HG02763 (cell line): ENCODE measurements at regions not wholly inside any gene's neighbourhood (a gene's known extent, or its start where the extent isn't known, plus 50 kb on each side); places are given as distances from the start of the nearest gene placed in this dataset.
A peak's percentile ranks its signal among the peaks of the same experiment; 100 is the strongest.

Experiments
- ATAC-seq: cut with Tn5 transposase; IDR thresholded peaks from one replicate; pipeline ENCODE4 v1.9.1; 2021; ENCODE audit warnings: mild to moderate bottlenecking, moderate library complexity; ENCODE audit not compliant: unreplicated experiment

DNA sequence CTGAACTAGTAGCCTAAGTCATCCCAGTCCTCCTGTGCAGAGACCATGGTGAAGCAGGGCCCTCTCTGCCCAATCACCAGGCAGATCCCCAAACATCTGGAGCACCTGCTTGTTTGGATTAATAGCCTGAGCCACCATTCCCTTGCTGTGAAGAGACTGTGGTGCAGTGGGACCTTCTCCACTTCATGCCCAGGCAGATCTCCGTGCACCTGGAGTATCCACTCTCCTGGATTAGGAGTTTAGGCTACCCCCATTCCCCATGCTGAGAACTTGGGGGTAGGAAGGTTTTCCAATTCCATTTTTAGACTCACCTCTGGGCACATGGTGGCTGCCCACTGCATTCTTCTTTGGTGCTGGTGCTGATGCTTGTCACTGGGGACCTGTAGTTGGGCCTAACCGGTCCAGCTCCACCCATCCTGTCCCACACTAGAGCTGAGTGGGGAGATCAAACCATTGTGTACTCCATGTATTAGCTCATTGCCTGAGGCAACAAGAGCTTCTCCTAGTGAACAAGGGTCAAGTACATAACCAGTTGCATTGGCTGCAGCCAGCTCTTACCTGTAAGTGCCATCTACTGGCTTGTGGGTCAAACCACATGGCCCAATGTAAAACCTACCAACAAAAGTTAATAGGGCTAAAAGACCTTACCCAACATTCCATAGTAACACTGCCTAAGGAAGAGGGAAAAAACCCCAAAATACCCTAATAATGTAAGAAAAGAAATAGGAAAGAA, 382.5 kb upstream of the CBLB start:
- ATAC-seq = no peak

DNA sequence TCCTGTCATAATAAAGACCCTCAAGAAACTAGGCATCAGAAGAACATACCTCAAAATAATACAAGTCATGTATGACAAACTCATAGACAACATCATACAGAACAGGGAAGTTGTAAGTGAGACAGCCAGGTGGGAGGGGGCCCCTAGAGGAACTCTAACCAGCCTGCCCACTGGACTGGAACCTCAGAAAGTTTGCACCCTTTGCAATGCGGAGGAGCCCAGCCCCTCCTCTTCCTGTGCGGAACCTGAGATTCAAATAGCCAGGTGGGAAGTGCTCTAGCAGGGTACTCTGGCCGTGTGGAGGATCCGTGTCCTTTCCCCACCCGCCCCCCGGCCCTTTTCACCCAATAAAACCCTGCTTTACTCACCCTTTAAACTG, 387.0 kb upstream of the CBLB start:
- ATAC-seq = peak; percentile 95

DNA sequence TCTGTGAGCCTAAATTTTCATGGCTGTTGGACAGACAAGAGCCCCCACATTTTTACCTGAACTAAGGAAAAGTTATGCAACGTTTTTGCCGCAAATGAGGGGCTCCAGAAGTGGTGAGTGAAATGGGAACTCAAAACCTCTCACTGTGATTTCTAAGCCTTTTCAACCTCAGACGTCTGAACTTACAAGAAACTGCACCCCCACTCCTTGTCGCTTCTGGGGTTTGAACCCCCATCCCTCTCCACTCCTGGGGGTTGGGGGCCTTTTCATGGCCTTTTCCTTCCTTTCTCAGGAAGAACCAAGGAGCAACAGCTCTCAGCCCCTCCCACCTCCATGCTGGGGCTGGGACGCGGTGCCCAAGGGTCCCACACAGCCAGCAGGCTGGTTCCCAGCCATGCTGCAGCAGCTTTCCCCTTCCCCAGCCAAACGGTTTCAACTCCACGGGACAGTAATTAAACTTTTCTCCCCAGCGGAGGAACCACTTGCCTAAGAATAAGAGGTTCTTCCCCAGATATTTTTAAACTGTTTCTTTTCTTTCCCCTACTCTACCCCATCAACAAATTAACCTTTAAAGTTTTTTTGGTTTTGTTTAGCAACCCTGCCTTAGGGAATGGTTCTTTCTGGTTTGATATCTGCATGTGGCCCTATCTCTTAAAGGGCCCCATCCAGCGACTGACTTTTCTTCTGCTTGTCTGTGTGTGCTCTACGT, 387.6 kb upstream of the CBLB start:
- ATAC-seq = peak; percentile 22

DNA sequence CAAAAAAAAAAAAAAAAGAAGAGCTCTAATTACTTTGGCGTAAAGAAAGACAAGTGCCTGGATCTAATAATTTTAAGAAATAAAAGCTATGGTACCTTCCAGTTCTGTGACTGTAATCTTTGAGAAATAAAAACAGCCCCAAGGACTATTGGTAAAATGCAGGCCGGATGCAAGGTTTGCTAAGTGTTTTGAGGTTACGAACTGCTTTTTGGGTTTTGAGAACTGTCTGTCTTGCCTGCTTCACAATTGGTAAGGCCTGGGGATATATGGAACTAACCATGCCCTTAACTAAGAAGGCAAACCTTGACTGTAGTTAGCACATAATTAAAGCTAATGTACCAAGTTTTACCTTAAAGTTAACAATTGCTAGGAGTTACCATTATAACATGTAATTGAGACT, 388.4 kb upstream of the CBLB start:
- ATAC-seq = no peak

DNA sequence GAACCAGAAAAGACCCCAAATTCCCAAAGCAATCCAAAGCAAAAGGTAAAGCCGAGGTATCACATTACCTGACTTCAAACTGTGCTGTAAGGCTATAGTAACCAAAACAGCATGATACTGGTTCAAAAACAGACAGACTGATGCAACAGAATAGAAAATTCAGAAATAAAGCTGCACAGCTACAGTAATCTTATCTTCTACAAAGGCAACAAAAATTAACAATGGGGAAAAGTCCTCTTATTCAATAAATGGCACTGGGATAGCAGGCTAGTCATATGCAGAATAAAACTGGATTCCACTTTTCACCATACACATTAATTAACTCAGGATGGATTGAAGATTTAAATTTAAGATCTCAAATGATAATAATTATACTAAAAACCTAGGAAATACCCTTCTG, 392.6 kb upstream of the CBLB start:
- no peak for ATAC-seq

DNA sequence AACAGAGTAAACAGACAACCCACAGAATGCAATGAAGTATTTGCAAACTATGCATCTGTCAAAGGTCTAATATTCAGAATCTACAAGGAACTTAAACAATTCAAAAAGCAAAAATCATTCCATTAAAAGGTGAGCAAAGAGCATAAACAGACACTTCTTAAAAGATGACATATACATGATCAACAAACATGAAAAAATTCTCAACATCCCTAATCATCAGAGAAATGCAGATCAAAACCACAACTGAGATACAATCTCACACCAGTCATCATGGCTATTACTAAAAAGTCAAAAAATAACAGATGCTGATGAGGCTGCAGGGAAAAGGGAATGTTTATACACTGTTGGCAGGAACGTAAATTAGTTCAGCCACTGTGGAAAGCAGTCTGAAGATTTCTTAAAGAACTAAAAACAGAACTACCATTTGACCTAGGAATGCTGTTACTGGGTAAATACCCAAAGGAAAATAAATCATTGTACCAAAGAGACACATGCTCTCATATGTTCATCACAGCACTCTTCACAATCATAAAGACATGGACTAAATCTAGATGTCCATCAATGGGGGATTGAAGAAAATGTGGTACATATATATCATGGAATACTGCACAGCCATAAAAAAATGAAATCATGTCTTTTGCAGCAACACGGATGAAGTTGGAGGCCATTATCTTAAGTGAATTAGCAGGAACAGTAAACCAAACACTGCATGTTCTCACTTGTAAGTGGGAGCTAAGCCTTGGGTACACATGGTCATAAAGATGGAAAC, 393.3 kb upstream of the CBLB start:
- no peak for ATAC-seq

DNA sequence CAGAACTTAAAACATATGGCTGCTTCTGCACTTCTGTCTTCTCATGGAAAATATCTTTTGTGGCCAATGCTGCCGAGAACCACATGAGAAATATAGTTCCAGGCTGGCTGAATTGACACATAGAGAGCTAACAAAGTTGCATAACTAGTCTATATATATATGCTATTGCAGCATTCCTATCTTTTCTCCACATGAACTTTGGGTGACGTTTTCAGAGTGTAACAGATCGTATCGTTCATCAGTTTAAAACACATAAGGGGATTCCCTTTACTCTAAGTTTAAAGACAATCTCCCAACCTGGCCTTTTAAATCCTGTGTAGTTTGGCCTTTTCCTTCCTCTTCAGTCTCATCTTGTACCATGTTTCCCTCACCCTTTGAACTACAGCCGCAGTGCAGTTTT, 394.2 kb upstream of the CBLB start:
- no peak for ATAC-seq

DNA sequence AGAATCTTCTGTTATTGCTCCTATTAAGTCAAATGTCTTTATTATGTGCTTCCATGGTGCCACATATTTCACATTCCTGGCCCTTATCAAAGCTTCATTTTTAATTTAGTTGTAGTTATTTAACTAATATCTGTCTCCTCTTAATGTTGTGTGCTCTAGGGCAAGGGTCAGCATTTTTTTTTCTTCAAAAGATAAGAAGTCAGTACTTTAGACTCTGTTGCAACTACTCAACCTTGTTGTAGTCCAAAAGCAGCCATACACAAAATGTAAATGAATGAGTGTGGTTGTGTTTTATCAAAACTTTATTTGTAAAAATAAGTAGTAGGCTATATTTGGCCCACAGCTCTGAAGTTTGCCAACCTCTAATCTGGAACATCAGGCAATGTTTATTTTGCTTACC, 394.7 kb upstream of the CBLB start:
- ATAC-seq = no peak

DNA sequence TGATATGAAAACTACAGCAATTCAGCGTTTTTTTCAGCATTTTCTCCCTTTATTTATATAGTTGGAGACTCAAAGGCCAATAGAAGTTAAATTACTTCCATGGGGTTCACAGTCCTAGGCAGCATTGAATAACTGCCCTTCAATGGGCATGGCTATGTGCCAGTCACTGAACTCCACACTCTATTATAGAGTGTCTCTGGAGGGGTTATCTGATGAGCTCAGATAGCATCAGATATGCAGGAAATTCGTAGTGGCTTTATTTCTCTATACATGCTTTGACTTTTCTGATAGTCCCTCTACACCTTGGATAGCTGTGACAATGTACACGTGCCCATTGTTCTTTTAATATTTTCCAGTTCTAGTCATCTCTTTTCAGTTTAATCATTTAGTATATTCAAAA, 396.9 kb upstream of the CBLB start:
- no peak for ATAC-seq

DNA sequence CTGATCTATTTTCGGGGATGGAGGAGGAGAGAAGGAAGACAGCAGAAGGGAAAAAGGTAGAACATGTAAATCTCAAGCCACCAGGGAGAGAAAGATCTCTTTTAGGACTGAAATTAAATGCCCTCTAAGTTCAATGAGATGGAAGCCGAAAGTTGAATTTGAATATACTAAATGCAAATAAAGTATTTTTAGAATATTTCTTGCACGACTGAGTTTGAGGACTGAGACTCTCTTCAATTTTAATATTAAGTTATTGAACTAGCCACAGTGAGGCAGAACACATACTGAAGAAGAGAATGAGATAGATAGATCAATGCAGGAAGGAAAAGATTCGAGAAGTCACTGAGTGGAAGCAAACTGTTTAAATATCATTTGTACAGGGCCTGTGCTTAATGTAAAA, 399.9 kb upstream of the CBLB start:
- ATAC-seq = no peak

DNA sequence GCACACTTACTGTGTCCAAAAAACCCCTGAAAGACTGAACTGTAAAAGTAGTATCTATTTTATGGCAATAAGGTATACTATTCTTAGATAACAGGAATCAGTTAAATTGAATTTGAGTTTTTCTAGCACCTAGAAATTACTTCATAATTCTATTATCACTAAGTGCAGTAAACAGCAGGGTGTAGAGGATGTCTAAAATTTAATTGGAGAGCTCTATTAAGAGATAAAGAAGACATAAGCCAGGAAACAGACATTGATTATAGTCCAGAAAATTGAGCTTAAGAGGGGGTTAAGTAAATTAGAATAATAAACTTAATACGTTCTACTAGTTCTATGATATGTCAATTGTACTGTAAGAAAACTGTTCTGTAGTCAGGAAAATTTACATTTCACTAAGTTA, 403.5 kb upstream of the CBLB start:
- ATAC-seq = no peak

DNA sequence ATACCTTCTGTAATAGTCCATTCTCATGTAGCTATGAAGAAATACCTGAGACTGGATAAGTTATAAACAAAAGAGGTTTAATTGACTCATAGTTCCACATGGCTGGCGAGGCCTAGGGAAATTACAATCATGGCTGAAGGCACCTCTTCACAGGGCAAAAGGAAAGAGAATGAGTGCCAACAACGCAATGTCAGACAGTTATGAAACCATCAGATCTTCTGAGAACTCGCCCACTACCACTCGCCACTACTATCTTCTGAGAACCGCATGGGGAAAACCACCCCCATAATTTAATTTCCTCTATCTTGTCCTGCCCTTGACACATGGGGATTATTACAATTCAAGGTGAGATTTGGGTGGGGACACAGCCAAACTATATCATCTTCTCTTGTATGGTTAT, 406.8 kb upstream of the CBLB start:
- no peak for ATAC-seq

DNA sequence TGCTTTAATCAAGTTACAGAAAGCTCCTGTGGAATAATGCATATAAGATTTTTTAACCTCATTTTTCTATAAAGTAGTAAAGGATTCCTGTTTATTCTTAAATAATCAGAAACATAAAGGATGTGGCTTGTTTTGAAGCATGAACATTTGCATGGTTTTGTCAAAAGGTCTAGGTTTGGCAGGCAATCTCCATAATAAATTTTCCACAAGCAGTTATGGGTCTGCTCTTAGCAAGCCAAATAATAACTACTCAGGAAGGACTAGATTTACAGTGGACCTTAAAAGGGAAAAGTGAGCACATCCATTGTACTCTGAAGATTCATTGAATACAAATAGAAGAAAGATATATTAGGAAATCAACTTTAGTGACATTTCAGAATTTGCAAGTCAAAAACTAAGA, 407.3 kb upstream of the CBLB start:
- no peak for ATAC-seq

DNA sequence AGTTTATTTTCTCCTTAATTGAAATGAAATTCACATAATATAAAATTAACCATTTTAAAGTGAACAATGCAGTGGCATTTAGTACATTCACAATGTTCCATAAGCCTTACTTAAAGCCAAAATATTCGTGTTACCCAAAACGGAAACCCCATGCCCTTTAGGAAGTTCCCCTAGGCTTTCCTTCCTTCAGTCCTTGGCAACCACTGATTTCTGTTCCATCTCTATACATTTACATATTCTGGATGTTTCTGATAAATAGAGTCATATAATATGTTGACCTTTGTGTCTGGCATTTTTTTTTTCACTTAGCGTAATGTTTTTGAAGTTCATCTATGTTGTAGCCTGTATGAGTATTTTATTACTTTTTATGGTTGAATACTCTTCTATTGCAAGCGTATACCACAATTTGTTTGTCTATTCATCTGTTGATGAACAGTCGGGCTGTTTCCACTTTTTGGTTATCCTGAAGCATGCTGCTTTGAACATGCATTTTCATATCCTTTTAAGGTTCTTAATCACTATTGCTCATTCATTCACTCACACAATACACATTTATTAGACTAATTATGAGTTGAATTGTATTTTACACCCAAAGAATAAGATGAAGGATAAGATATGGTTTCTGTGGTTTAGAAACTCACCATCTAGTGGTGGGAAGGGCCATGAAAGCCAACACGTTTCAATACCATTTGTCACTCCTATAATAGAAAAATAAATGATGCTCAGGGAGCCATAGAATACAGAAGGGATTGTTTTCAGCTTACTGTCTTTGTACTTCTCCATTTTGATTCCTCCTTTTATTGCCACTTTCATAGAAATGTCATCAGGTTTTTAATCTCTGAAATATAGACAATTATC, 408.2 kb upstream of the CBLB start:
- ATAC-seq = no peak

DNA sequence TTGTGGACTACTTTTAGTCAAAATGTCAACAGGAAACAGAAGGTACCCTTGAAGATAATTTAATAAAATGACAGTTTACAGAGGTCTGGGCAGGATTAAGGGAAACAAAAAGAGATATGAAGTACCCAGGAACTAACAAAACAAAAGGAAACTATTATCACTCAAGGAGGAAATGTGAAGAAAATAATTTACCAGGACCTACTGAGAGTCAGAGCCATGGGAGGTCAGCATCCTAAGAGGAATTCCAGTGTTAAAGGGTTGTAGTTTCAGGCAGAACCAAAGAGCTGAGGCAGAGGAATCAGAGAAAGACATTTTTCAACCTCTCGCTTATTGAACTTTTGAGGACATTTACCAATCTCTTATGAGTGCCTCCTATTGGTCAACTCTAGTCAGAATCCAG, 408.9 kb upstream of the CBLB start:
- ATAC-seq = no peak

DNA sequence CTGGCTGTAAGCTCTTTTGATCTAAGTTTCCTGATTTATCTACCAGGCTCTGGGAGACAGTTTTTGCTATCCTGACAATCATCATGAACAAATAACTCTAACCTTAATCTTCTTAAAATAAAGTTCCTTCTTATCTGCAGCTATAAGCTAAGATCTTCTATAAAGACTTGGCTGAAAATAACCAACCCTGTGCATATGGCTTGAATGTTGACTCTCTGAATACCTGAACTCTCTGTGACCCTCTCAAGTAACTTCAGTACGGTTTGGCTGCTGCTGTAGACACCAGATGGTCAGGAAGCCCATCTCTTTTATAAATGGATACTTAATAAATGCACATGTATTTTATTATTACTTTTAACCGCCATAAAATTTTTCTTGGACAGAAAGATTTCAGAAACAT, 412.4 kb upstream of the CBLB start:
- ATAC-seq = no peak

DNA sequence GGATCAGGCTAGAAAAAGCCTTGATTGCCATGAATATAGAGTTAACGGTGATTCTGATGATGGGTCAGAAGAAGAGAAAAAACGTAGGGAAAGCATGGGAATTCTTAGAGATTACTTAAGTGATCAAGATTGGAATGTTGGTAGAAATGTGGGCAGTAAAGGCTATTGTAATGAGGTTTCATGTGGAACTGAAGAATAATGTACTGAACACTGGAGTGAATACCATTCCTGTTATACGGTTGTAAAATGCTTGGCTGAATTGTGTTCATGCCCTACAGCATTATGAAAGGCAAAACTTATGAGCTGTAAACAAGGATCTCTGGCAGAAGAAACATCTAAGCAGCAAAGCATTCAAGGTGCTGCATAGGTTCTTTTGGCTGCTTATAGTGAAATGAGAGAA, 414.1 kb upstream of the CBLB start:
- no peak for ATAC-seq

DNA sequence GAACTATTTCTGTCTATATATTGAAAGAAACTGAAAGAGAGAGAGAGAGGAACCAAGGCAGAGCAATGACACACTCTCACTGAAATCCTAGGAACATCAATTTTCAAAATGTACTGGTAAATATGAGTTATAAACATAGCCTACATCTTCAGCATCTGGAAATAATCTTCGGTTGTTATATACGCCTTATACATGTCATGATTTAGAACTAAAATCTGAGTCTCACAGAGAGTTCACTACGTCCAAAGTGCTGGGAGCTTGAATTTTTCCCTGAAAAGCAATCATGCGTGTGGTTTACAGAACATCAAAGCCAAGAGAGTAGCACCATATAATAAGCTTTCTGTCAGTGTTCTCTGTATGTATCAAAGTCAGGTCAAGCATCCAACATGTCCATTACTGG, 420.0 kb upstream of the CBLB start:
- no peak for ATAC-seq

DNA sequence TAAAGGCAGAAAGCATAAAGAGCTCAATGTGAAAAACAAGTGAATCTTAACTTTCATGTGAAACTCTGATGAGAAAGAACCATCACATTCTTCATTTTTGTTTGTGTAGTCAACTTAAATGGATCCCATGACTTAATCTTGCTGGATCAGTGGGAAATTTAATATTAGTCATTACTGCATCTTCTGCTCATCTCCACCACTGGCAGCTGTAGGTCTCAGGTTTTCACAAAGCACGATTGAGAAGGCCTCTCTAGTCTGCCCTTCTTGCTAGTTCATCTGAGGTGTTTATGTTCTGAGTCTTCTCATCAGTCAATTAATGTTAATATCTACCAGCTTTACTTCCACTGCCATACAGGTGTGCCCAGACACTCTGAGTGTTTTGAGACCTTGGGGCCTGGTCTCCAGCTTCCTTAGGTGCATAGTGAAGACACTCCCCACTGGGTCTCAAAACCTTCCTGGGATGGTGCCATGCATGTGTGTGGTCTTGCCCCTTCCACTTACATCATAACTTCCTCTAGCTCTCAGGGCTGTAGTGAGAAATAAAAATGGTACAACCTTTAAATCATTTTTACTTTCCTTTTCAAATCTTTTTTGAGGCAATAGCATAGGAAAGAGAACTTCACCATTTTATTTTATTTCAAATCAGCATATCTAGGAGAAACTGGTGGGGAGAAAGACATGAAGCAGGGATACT, 421.6 kb upstream of the CBLB start:
- ATAC-seq = no peak

DNA sequence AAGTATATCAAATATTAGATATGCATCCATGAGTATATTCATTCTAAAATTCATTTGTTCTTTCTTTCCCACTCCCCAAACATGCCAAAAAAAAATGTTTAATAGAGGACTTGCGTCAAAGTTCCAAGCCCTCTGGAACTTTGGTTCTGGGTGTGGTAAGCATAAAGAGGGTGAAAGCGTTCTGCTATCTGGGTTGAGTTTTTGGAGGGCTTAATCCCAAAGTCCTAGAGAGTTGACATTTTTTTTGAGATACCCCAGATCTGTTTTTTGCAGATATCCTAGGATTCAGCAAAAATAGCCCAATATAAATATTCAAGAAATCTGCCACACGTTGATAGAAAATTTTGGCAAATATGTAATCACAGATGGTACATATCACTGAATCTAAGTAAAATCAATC, 424.3 kb upstream of the CBLB start:
- no peak for ATAC-seq

DNA sequence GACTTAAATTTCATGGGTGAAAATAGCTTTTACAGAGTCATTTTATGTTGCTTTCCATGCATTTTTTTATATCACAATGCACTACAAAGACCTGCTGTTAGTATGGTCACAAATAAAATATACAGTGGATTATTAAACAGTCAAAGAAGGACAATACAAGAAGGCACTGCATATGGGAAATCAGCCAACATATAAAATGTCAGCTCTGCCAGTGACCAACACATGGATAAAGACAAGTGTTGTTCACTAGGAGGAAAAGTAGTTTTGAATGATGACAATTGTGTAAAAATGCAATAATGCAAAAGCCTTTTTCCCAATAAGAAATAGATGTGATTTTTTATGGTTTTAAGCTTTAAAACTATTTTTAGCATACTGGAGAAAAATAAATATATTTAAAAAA, 425.3 kb upstream of the CBLB start:
- no peak for ATAC-seq
